ENCODE measurements at regions not wholly inside any gene's neighbourhood (a gene's known extent, or its start where the extent isn't known, plus 50 kb on each side); places are given as distances from the start of the nearest gene placed in this dataset.

DNA sequence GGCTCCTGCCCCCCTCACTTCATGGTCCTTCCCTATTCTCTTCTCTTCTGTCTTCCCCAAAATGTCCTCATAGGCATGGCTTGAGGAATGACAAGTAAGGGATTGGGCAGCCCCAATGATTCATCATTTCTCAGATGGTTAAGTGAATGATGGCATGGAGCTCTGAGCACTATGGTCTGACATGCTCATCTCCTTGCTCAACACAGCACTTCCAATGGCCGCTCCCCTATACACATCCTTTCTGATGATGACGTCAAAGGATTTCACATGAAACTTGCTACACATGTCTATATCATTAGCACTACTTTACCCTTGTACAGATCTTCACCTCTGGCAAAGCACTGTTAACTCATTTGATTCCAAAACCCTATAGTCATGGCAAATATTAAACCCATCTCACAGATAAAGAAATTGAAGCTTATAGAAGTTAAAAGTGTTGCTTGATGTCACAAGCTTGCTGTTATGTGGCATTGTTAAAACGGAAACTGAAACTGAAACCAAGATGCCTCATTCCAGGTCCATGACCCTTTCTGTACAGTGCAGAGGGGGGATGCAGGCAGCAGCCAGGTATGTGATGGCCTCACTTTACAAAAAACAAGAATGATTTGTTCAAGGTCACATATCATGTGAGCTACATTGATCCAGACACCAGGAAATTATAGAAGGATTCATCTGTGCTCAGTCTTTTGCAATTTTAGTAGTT, 90.0 kb upstream of the PLXNA4 start:
- Mint-ChIP-seq H3K4me1 (no peaks in the 10 kb centered on the region), H3K27me3 (ENCODE audit: low read depth) (peaks cover 2% of the 10 kb centered on the region), H3K4me3 (no peak overlapping the region), H3K27ac (no peak overlapping the region), H3K36me3 (ENCODE audit: low read depth) (no peaks in the 10 kb centered on the region), H3K9me3 (peaks cover 5% of the 10 kb centered on the region)
- TF ChIP-seq, protein P1, sequence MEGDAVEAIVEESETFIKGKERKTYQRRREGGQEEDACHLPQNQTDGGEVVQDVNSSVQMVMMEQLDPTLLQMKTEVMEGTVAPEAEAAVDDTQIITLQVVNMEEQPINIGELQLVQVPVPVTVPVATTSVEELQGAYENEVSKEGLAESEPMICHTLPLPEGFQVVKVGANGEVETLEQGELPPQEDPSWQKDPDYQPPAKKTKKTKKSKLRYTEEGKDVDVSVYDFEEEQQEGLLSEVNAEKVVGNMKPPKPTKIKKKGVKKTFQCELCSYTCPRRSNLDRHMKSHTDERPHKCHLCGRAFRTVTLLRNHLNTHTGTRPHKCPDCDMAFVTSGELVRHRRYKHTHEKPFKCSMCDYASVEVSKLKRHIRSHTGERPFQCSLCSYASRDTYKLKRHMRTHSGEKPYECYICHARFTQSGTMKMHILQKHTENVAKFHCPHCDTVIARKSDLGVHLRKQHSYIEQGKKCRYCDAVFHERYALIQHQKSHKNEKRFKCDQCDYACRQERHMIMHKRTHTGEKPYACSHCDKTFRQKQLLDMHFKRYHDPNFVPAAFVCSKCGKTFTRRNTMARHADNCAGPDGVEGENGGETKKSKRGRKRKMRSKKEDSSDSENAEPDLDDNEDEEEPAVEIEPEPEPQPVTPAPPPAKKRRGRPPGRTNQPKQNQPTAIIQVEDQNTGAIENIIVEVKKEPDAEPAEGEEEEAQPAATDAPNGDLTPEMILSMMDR (IDR thresholded peaks at IDR 0.05; ENCODE audit: unreplicated experiment in 3 of 3): no peak

DNA sequence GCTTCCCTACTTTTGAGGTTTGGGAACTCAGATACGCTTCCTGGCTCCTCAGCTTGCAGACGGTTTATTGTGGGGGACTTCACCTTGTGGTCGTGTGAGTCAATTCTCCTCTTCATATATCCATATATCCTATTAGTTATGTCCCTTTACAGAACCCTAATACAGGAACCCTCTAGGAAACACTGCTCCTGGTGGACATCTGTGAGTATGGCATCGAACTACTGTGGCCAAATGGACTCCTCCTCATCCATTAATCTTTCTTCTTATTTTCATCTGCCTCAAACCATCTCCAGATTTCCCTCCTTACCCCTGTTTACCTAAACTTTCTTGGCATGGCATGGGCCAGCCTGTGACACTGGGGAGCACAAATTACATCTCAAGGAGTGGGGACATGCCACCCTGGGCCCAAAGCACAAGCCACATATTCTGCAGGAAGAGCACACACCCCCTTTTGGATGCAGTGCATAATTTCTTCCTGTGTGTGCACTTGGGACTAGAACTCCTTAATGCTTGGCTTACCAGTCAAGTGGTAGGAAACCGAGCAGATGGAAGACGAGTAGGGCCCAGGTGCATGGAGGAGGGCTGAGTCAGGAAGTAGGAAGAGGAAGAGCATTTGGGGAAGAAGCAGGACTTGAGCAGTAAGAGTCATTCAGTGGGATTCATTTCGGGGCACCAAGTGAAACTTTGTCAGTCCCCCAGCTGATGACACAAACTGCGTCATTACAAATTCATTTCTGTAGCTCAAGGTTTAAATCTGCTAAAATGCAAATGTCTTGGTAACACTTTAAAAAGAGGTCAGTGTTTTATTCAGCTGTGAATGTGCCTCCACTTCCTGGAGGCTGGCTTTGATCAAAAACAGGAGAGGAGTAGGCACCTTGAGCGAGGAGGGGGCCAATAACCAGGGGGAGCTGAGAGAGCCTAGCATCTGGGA, 80.8 kb upstream of the PLXNA4 start:
- Mint-ChIP-seq H3K9me3 (peaks cover 7% of the 10 kb centered on the region), H3K27me3 (ENCODE audit: low read depth) (peaks cover 8% of the 10 kb centered on the region), H3K4me3 (no peak overlapping the region), H3K27ac (no peak overlapping the region), H3K4me1 (peaks cover 13% of the 10 kb centered on the region), H3K36me3 (ENCODE audit: low read depth) (no peaks in the 10 kb centered on the region)
- TF ChIP-seq, protein P1 (IDR thresholded peaks at IDR 0.05; ENCODE audit: unreplicated experiment in 3 of 3): peak; percentile 20 to 48 (median 33)

DNA sequence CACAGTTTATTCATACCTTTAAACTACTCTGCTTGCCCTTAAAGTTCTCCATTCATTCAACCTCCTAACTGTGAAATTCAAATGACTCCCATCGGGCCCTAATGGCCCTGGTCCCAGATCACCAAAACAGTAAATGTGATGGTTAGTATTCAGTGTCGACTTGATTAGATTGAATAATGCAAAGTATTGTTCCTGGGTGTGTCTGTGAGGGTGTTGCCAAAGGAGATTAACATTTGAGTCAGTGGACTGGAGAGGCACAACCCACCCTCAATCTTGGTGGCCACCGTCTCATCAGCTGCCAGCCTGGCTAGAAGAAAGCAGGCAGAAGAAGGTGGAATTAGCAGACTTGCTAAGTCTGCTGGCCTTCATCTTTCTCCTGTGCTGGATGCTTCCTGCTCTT, 80.1 kb upstream of the PLXNA4 start:
- Mint-ChIP-seq H3K36me3 (ENCODE audit: low read depth) (no peaks in the 10 kb centered on the region), H3K4me1 (peaks cover 13% of the 10 kb centered on the region), H3K27me3 (ENCODE audit: low read depth) (peaks cover 8% of the 10 kb centered on the region), H3K9me3 (peaks cover 4% of the 10 kb centered on the region), H3K4me3 (no peak overlapping the region), H3K27ac (no peak overlapping the region)
- TF ChIP-seq, protein P1 (IDR thresholded peaks at IDR 0.05; ENCODE audit: unreplicated experiment in 3 of 3): no peak

DNA sequence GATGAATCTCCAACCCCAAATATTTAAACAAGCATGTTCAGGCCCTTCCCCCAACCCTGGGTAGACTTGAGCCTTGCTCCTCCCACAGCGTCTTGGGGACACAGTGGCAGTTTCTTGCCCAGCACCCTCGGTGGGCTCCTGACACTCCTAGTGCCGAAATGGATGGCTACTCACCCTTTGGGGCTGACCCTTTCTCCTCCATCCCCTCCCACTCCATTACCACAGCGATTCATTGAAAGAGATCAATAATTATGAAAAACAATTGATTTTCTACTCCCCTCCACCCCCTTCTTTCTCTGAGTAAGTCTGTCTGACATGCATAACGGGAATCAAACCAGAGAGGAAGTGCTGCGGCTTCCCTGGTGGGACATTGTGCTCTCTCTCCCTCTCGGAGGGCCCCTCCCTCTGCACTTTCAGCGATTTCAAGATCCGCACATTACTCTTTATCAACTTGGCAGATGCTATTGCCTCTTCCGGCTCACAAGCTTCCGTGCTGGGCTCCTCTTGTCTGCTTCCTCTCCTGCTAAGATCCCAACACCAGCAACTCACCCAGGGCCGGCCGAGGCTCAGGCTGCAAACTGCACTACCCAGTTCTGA, 79.0 kb upstream of the PLXNA4 start:
- Mint-ChIP-seq H3K4me1 (peaks cover 13% of the 10 kb centered on the region), H3K36me3 (ENCODE audit: low read depth) (no peaks in the 10 kb centered on the region), H3K9me3 (peaks cover 3% of the 10 kb centered on the region), H3K27me3 (ENCODE audit: low read depth) (peaks cover 8% of the 10 kb centered on the region), H3K27ac (peak overlapping the region; percentile 3 to 74 (median 62)), H3K4me3 (peak overlapping the region; percentile 73 to 75 (median 74))
- TF ChIP-seq, protein P1 (IDR thresholded peaks at IDR 0.05; ENCODE audit: unreplicated experiment in 3 of 3): no peak

DNA sequence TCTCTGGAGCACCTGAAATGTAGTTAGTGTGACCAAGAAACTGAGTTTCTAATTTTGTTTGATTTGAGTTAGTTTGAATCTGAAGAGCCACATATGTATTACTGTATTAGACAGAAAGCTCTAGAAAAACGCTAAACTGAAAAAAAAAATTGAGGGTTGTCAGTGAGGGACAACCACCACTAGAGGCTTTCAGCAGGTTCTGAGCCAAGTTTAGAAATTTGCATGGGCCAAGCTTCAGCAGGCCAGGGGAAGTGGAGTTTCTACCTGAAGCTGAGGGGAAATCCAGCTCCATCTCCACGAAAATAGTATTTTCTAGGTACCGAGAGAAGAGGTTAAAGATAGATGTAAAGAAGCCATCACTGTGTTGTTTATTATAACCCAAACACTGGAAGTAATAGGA, 77.9 kb upstream of the PLXNA4 start:
- peaks cover 8% of the 10 kb centered on the region for H3K27me3 Mint-ChIP-seq (ENCODE audit: low read depth)
- peaks cover 13% of the 10 kb centered on the region for H3K4me1 Mint-ChIP-seq
- peaks cover 3% of the 10 kb centered on the region for H3K9me3 Mint-ChIP-seq
- H3K4me3 Mint-ChIP-seq: peak overlapping the region in 2 of 3 experiments; percentile 20 to 47
- H3K36me3 Mint-ChIP-seq (ENCODE audit: low read depth): no peaks in the 10 kb centered on the region
- TF ChIP-seq, protein P1 (IDR thresholded peaks at IDR 0.05; ENCODE audit: unreplicated experiment in 3 of 3): peak in 2 of 3 experiments; percentile 19 to 32
- H3K27ac Mint-ChIP-seq: no peak overlapping the region

Data from nephron (organoid).